Caco-2 (cell line): ENCODE measurements at regions not wholly inside any gene's neighbourhood (a gene's known extent, or its start where the extent isn't known, plus 50 kb on each side); places are given as distances from the start of the nearest gene placed in this dataset.
A peak's percentile ranks its signal among the peaks of the same experiment; 100 is the strongest.

Source experiments
- BruUV-seq: library from RNA; stranded (reverse); fragments of 400-500 nt; replicated peaks from 2 replicates; lab custom pipeline; 2021; lab: Mats Ljungman, UMichigan
- CTCF ChIA-PET: fragments of 300-600 bp; sonication (Branson Sonifier 250); formaldehyde crosslinking; loops from one replicate; lab custom pipeline; 2022; ENCODE audit warnings: antibody characterized with exemption; lab: Charles Lee
- POLR2A ChIA-PET: fragments of 300-600 bp; sonication (Branson Sonifier 250); formaldehyde crosslinking; loops from one replicate; lab custom pipeline; 2022; ENCODE audit warnings: antibody characterized with exemption; lab: Charles Lee
- DNase-seq, 2 experiments: peaks; one replicate each; pipeline versions ENCODE4 v3.0.0 to v3.0.0-alpha.2; 2020 to 2022
- H3K27me3 ChIP-seq: replicated peaks from 2 replicates; pipeline ENCODE4 v1.6.0; 2011; ENCODE audit warnings: low read length; ENCODE audit not compliant: control insufficient read depth, insufficient read depth
- H3K36me3 ChIP-seq: 2 replicates; pipeline ENCODE4 v1.5.1; 2011; ENCODE audit warnings: low read length; ENCODE audit not compliant: control insufficient read depth, insufficient read depth
- H3K4me1 ChIP-seq: fragments of 250-450 bp; sonication (Bioruptor Pico); 2 replicates; pipeline ENCODE4 v1.5.1; 2020; ENCODE audit warnings: mild to moderate bottlenecking
- H3K4me3 ChIP-seq: 2 replicates; pipeline ENCODE4 v1.5.1; 2011; ENCODE audit warnings: low read depth, mild to moderate bottlenecking, control low read depth, low read length
- H3K9me3 ChIP-seq: fragments of 250-450 bp; sonication (Bioruptor Pico); 2 replicates; pipeline ENCODE4 v1.5.1; 2020; ENCODE audit warnings: mild to moderate bottlenecking, moderate library complexity
- H3K27ac Mint-ChIP-seq: one replicate; pipeline ENCODE4 v1.8.0; 2022; ENCODE audit warnings: mixed read lengths; ENCODE audit not compliant: unreplicated experiment
- H3K27me3 Mint-ChIP-seq: one replicate; pipeline ENCODE4 v1.8.0; 2022; ENCODE audit warnings: mixed read lengths; ENCODE audit not compliant: insufficient read depth, unreplicated experiment
- H3K36me3 Mint-ChIP-seq: one replicate; pipeline ENCODE4 v1.8.0; 2022; ENCODE audit warnings: mild to moderate bottlenecking, mixed read lengths; ENCODE audit not compliant: insufficient read depth, unreplicated experiment
- H3K4me1 Mint-ChIP-seq: one replicate; pipeline ENCODE4 v1.8.0; 2022; ENCODE audit warnings: low read depth, mixed read lengths; ENCODE audit not compliant: unreplicated experiment
- H3K4me3 Mint-ChIP-seq: one replicate; pipeline ENCODE4 v1.8.0; 2022; ENCODE audit warnings: mild to moderate bottlenecking, moderate library complexity, mixed read lengths; ENCODE audit not compliant: unreplicated experiment
- H3K9me3 Mint-ChIP-seq: one replicate; pipeline ENCODE4 v1.8.0; 2022; ENCODE audit warnings: mixed read lengths; ENCODE audit not compliant: unreplicated experiment
- CTCF ChIP-seq, 2 experiments: fragments of 200-600 bp in 1 of 2; IDR thresholded peaks; 1 replicate in 1 of 2; 2 replicates in 1 of 2; pipeline versions ENCODE4 v1.5.1 to v1.8.0; 2011 to 2022; ENCODE audit warnings: antibody characterized with exemption in 1 of 2, control low read depth in 1 of 2, inconsistent platforms in 1 of 2, low read depth in 1 of 2, low read length in 1 of 2, mild to moderate bottlenecking in 1 of 2, moderate library complexity in 1 of 2; ENCODE audit not compliant: insufficient read depth in 1 of 2, severe bottlenecking in 1 of 2, unreplicated experiment in 1 of 2
- intact Hi-C: fragments of 100-400 bp; cut with micrococcal nuclease; formaldehyde crosslinking; loops from one replicate; pipeline ENCODE4 v1.10.0; 2022; ENCODE audit not compliant: unreplicated experiment

GRCh38 chr4:142983589-142983988 lies 137.5 kb upstream of the INPP4B start:
- Histone ChIP-seq H3K4me1 (no peaks in the 10 kb centered on the region), H3K4me3 (no peak overlapping the region), H3K36me3 (no peaks in the 10 kb centered on the region), H3K27me3 (no peaks in the 10 kb centered on the region), H3K9me3 (no peaks in the 10 kb centered on the region)
- CTCF ChIA-PET, result no interaction called here
- no peaks in the 10 kb centered on the region for H3K9me3 Mint-ChIP-seq
- H3K27ac Mint-ChIP-seq, result no peak overlapping the region
- POLR2A ChIA-PET, result no interaction called here
- H3K36me3 Mint-ChIP-seq, result no peaks in the 10 kb centered on the region
- no peak for TF ChIP-seq CTCF (IDR thresholded peaks at IDR 0.05; ENCODE audit: insufficient read depth in 1 of 2, low read depth in 1 of 2, low read length in 1 of 2, severe bottlenecking in 1 of 2, unreplicated experiment in 1 of 2)
- H3K27me3 Mint-ChIP-seq, result no peaks in the 10 kb centered on the region
- no peak for DNase-seq
- intact Hi-C loops, result no loop called here
- BruUV-seq, result no TSS peak
- no peak overlapping the region for H3K4me3 Mint-ChIP-seq
- peaks cover 13% of the 10 kb centered on the region for H3K4me1 Mint-ChIP-seq

- BruUV-seq, result no TSS peak
- CTCF ChIA-PET, result interaction anchor here (0.5 to 1.9 kb wide), 9 partner anchors 10 to 194 kb away, joined by 3 to 35 read pairs (median 4); no protein-coding TSS in a partner anchor
- Mint-ChIP-seq H3K27me3 (no peaks in the 10 kb centered on the region), H3K4me3 (no peak overlapping the region), H3K4me1 (peaks cover 13% of the 10 kb centered on the region), H3K36me3 (no peaks in the 10 kb centered on the region), H3K9me3 (no peaks in the 10 kb centered on the region), H3K27ac (no peak overlapping the region)
- TF ChIP-seq CTCF (IDR thresholded peaks at IDR 0.05; ENCODE audit: insufficient read depth in 1 of 2, low read depth in 1 of 2, low read length in 1 of 2, severe bottlenecking in 1 of 2, unreplicated experiment in 1 of 2), result peak; percentile 61 to 71
- DNase-seq, result peak in 1 of 2 experiments; percentile 64
- intact Hi-C loops, result loop anchor here (1.0 kb wide), 4 partner anchors 40 to 498 kb away; no protein-coding TSS in a partner anchor
- Histone ChIP-seq H3K27me3 (no peaks in the 10 kb centered on the region), H3K36me3 (no peaks in the 10 kb centered on the region), H3K4me1 (no peaks in the 10 kb centered on the region), H3K9me3 (no peaks in the 10 kb centered on the region), H3K4me3 (no peak overlapping the region)
- POLR2A ChIA-PET, result no interaction called here
These were observed 138.9 kb upstream of the INPP4B start for GRCh38 chr4:142984871-142985585.

GRCh38 chr4:143016171-143016570 lies 168.5 kb upstream of the USP38 start:
- ChIA-PET POLR2A (no interaction called here), CTCF (interaction anchor here (0.7 kb wide), 1 partner anchor 9 kb away, joined by 3 read pairs; no protein-coding TSS in a partner anchor)
- Mint-ChIP-seq H3K27ac (no peak overlapping the region), H3K4me1 (no peaks in the 10 kb centered on the region), H3K4me3 (no peak overlapping the region), H3K36me3 (no peaks in the 10 kb centered on the region), H3K27me3 (peaks cover 5% of the 10 kb centered on the region), H3K9me3 (peaks cover 18% of the 10 kb centered on the region)
- intact Hi-C loops, result no loop called here
- Histone ChIP-seq H3K4me3 (no peak overlapping the region), H3K9me3 (peaks cover 4% of the 10 kb centered on the region; the same call in 1 of the 2 replicates), H3K27me3 (no peaks in the 10 kb centered on the region), H3K4me1 (no peaks in the 10 kb centered on the region), H3K36me3 (no peaks in the 10 kb centered on the region)
- no TSS peak for BruUV-seq
- no peak for DNase-seq
- TF ChIP-seq CTCF (IDR thresholded peaks at IDR 0.05; ENCODE audit: insufficient read depth in 1 of 2, low read depth in 1 of 2, low read length in 1 of 2, severe bottlenecking in 1 of 2, unreplicated experiment in 1 of 2), result no peak
